HEK293 (cell line): ENCODE measurements at regions not wholly inside any gene's neighbourhood (a gene's known extent, or its start where the extent isn't known, plus 50 kb on each side); places are given as distances from the start of the nearest gene placed in this dataset.

Experiments
- FEZF1 ChIP-seq: fragments of 450-650 bp; formaldehyde crosslinking; IDR thresholded peaks from 2 replicates; pipeline ENCODE4 v1.5.1; 2016; ENCODE audit warnings: missing biosample characterization, missing genetic modification characterization
- MYNN ChIP-seq: fragments of 450-650 bp; formaldehyde crosslinking; IDR thresholded peaks from 2 replicates; pipeline ENCODE4 v1.5.1; 2016; ENCODE audit warnings: missing biosample characterization, missing genetic modification characterization, borderline replicate concordance
- ZNF211 ChIP-seq: fragments of 450-650 bp; formaldehyde crosslinking; IDR thresholded peaks from 2 replicates; pipeline ENCODE4 v1.5.1; 2016; ENCODE audit warnings: low read depth, missing biosample characterization, missing genetic modification characterization
- ZNF416 ChIP-seq: fragments of 450-650 bp; formaldehyde crosslinking; IDR thresholded peaks from 2 replicates; pipeline ENCODE4 v1.5.1; 2016; ENCODE audit warnings: missing biosample characterization, missing genetic modification characterization
- ZNF501 ChIP-seq: fragments of 450-650 bp; formaldehyde crosslinking; IDR thresholded peaks from 2 replicates; pipeline ENCODE4 v1.5.1; 2016; ENCODE audit warnings: missing biosample characterization, missing genetic modification characterization
- ZNF621 ChIP-seq: fragments of 450-650 bp; formaldehyde crosslinking; IDR thresholded peaks from 2 replicates; pipeline ENCODE4 v1.5.1; 2017; ENCODE audit warnings: missing biosample characterization, missing genetic modification characterization
- ZNF707 ChIP-seq: fragments of 450-650 bp; formaldehyde crosslinking; IDR thresholded peaks from 2 replicates; pipeline ENCODE4 v1.5.1; 2016; ENCODE audit warnings: missing biosample characterization, missing genetic modification characterization
- TF ChIP-seq, protein P1 (sequence below): fragments of 450-650 bp; formaldehyde crosslinking; IDR thresholded peaks from 2 replicates; pipeline ENCODE4 v1.5.1; 2016; ENCODE audit warnings: missing biosample characterization, missing genetic modification characterization
- TF ChIP-seq, protein P2 (sequence below): fragments of 450-650 bp; formaldehyde crosslinking; IDR thresholded peaks from 2 replicates; pipeline ENCODE4 v1.5.1; 2016; ENCODE audit warnings: missing biosample characterization, missing genetic modification characterization
- TF ChIP-seq, protein P3 (sequence below): IDR thresholded peaks from 2 replicates; pipeline ENCODE4 v1.6.1; 2011; ENCODE audit warnings: mild to moderate bottlenecking, low read depth, low read length, borderline replicate concordance
- TF ChIP-seq, protein P4 (sequence below): fragments of 450-650 bp; formaldehyde crosslinking; optimal IDR thresholded peaks from 2 replicates; pipeline ENCODE3; 2016; ENCODE audit warnings: missing biosample characterization, mild to moderate bottlenecking, missing genetic modification characterization
- TF ChIP-seq, protein P5 (sequence below): fragments of 450-650 bp; formaldehyde crosslinking; IDR thresholded peaks from 2 replicates; pipeline ENCODE4 v1.5.1; 2016; ENCODE audit warnings: missing biosample characterization, missing genetic modification characterization
- TF ChIP-seq, protein P6 (sequence below): fragments of 450-650 bp; formaldehyde crosslinking; IDR thresholded peaks from 2 replicates; pipeline ENCODE4 v1.5.1; 2016; ENCODE audit warnings: missing biosample characterization, missing genetic modification characterization

DNA sequence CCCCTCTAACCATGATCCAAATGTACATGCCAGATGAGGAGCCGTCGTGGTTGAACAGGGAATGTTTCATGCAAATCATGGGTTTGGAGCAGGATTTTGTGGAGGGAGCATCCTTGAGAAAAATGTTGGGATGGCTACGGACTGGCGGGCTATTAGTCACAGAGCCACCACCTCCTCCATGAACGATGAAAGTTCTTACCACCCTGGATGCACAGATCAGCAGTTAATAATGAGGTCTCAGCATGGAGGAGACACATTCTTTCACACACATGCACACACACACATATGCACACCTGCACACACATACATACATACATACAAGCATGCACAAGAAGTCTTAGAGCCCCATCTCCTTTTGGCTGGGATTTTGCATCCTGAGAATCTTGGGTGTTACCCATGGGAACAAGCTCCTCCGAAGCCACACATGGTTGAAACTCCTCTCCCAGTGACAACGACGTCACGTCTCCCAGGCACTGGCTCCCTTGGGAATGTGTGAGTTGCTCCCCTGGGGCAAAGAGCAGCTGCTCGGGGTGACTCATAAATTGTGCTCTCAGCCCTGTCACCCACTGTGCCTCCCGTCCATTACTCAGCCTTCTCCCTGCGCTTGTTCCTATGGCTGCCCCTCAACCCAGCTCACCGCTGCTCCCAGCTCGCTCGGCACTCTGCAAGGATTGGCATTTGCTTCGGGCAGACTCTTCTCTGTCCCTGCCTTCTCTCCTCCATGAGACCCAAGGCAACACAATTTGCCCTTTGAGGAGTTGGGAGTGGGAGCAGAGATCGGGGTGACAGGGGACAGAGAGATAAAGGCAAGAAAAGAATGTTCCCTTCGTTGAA lies 344.6 kb downstream of the SOX9 start:
- TF ChIP-seq, protein P1, sequence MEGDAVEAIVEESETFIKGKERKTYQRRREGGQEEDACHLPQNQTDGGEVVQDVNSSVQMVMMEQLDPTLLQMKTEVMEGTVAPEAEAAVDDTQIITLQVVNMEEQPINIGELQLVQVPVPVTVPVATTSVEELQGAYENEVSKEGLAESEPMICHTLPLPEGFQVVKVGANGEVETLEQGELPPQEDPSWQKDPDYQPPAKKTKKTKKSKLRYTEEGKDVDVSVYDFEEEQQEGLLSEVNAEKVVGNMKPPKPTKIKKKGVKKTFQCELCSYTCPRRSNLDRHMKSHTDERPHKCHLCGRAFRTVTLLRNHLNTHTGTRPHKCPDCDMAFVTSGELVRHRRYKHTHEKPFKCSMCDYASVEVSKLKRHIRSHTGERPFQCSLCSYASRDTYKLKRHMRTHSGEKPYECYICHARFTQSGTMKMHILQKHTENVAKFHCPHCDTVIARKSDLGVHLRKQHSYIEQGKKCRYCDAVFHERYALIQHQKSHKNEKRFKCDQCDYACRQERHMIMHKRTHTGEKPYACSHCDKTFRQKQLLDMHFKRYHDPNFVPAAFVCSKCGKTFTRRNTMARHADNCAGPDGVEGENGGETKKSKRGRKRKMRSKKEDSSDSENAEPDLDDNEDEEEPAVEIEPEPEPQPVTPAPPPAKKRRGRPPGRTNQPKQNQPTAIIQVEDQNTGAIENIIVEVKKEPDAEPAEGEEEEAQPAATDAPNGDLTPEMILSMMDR (tag by site-specific recombination): no peak
- TF ChIP-seq, protein P2, sequence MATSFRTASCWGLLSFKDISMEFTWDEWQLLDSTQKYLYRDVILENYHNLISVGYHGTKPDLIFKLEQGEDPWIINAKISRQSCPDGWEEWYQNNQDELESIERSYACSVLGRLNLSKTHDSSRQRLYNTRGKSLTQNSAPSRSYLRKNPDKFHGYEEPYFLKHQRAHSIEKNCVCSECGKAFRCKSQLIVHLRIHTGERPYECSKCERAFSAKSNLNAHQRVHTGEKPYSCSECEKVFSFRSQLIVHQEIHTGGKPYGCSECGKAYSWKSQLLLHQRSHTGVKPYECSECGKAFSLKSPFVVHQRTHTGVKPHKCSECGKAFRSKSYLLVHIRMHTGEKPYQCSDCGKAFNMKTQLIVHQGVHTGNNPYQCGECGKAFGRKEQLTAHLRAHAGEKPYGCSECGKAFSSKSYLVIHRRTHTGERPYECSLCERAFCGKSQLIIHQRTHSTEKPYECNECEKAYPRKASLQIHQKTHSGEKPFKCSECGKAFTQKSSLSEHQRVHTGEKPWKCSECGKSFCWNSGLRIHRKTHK (tag by site-specific recombination): no peak
- no peak for TF ChIP-seq ZNF621 (tag by site-specific recombination)
- TF ChIP-seq, protein P3, sequence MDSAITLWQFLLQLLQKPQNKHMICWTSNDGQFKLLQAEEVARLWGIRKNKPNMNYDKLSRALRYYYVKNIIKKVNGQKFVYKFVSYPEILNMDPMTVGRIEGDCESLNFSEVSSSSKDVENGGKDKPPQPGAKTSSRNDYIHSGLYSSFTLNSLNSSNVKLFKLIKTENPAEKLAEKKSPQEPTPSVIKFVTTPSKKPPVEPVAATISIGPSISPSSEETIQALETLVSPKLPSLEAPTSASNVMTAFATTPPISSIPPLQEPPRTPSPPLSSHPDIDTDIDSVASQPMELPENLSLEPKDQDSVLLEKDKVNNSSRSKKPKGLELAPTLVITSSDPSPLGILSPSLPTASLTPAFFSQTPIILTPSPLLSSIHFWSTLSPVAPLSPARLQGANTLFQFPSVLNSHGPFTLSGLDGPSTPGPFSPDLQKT: no peak
- TF ChIP-seq, protein P4, sequence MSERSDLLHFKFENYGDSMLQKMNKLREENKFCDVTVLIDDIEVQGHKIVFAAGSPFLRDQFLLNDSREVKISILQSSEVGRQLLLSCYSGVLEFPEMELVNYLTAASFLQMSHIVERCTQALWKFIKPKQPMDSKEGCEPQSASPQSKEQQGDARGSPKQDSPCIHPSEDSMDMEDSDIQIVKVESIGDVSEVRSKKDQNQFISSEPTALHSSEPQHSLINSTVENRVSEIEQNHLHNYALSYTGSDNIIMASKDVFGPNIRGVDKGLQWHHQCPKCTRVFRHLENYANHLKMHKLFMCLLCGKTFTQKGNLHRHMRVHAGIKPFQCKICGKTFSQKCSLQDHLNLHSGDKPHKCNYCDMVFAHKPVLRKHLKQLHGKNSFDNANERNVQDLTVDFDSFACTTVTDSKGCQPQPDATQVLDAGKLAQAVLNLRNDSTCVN (tag by site-specific recombination): no peak
- TF ChIP-seq, protein P5, sequence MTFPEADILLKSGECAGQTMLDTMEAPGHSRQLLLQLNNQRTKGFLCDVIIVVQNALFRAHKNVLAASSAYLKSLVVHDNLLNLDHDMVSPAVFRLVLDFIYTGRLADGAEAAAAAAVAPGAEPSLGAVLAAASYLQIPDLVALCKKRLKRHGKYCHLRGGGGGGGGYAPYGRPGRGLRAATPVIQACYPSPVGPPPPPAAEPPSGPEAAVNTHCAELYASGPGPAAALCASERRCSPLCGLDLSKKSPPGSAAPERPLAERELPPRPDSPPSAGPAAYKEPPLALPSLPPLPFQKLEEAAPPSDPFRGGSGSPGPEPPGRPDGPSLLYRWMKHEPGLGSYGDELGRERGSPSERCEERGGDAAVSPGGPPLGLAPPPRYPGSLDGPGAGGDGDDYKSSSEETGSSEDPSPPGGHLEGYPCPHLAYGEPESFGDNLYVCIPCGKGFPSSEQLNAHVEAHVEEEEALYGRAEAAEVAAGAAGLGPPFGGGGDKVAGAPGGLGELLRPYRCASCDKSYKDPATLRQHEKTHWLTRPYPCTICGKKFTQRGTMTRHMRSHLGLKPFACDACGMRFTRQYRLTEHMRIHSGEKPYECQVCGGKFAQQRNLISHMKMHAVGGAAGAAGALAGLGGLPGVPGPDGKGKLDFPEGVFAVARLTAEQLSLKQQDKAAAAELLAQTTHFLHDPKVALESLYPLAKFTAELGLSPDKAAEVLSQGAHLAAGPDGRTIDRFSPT (tag by site-specific recombination): peak; percentile 26; the same call in 1 of the 2 replicates
- no peak for TF ChIP-seq ZNF416 (tag by site-specific recombination)
- no peak for TF ChIP-seq FEZF1 (tag by site-specific recombination)
- no peak for TF ChIP-seq ZNF211 (tag by site-specific recombination)
- TF ChIP-seq ZNF501 (tag by site-specific recombination): no peak
- no peak for TF ChIP-seq ZNF707
- TF ChIP-seq, protein P6, sequence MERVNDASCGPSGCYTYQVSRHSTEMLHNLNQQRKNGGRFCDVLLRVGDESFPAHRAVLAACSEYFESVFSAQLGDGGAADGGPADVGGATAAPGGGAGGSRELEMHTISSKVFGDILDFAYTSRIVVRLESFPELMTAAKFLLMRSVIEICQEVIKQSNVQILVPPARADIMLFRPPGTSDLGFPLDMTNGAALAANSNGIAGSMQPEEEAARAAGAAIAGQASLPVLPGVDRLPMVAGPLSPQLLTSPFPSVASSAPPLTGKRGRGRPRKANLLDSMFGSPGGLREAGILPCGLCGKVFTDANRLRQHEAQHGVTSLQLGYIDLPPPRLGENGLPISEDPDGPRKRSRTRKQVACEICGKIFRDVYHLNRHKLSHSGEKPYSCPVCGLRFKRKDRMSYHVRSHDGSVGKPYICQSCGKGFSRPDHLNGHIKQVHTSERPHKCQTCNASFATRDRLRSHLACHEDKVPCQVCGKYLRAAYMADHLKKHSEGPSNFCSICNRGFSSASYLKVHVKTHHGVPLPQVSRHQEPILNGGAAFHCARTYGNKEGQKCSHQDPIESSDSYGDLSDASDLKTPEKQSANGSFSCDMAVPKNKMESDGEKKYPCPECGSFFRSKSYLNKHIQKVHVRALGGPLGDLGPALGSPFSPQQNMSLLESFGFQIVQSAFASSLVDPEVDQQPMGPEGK (tag by site-specific recombination): peak; percentile 34; the same call in 1 of the 2 replicates
- TF ChIP-seq MYNN (tag by site-specific recombination): no peak
